ENCODE measurements at regions not wholly inside any gene's neighbourhood (a gene's known extent, or its start where the extent isn't known, plus 50 kb on each side); places are given as distances from the start of the nearest gene placed in this dataset.

DNA sequence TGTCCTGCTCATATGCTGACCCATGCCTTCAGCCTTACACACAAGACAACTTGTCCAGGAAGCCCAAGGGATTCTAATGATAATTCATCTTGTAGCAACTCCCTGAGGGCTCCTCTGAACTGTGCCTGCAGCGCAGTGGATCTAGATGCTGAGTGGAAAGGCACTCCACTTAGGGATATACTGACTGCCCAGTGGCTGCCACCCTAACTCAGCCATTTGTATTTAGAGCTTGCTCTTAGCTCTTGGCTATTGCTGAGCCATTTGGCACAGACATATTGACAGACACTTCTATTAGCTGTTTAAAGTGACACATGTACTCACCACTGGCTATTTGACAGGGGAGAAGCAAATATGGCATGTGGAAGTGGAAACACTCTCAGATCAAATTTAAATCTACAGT, 278.3 kb upstream of the SGK1 start:
- TF ChIP-seq, protein P1, sequence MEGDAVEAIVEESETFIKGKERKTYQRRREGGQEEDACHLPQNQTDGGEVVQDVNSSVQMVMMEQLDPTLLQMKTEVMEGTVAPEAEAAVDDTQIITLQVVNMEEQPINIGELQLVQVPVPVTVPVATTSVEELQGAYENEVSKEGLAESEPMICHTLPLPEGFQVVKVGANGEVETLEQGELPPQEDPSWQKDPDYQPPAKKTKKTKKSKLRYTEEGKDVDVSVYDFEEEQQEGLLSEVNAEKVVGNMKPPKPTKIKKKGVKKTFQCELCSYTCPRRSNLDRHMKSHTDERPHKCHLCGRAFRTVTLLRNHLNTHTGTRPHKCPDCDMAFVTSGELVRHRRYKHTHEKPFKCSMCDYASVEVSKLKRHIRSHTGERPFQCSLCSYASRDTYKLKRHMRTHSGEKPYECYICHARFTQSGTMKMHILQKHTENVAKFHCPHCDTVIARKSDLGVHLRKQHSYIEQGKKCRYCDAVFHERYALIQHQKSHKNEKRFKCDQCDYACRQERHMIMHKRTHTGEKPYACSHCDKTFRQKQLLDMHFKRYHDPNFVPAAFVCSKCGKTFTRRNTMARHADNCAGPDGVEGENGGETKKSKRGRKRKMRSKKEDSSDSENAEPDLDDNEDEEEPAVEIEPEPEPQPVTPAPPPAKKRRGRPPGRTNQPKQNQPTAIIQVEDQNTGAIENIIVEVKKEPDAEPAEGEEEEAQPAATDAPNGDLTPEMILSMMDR (IDR thresholded peaks at IDR 0.05): no peak
- TF ChIP-seq POLR2A (IDR thresholded peaks at IDR 0.05): no peak

Measured in heart left ventricle (tissue), 13 donors.